K562 (cell line): ENCODE measurements at regions not wholly inside any gene's neighbourhood (a gene's known extent, or its start where the extent isn't known, plus 50 kb on each side); places are given as distances from the start of the nearest gene placed in this dataset.
A peak's percentile ranks its signal among the peaks of the same experiment; 100 is the strongest.

ENCODE experiments used
- ARID1B ChIP-seq: fragments of 450-650 bp; IDR thresholded peaks from 2 replicates; pipeline ENCODE4 v1.6.1; 2016; ENCODE audit warnings: antibody characterized with exemption, mild to moderate bottlenecking, inconsistent platforms
- ARNT ChIP-seq, 2 experiments: fragments of 450-650 bp; IDR thresholded peaks; 2 replicates each; pipeline ENCODE4 v1.6.1; 2016; ENCODE audit warnings: mild to moderate bottlenecking in 1 of 2
- ATF4 ChIP-seq: fragments of 450-650 bp; formaldehyde crosslinking; IDR thresholded peaks from 2 replicates; pipeline ENCODE4 v1.4.0; 2022; ENCODE audit warnings: mild to moderate bottlenecking, moderate library complexity
- BACH1 ChIP-seq: fragments of 200-800 bp; sonication (Bioruptor generic); IDR thresholded peaks from 2 replicates; pipeline ENCODE4 v1.6.1; 2016; ENCODE audit warnings: missing genetic modification characterization, missing compliant biosample characterization
- BRD4 ChIP-seq: fragments of 200-600 bp; sonication (generic); IDR thresholded peaks from 2 replicates; pipeline ENCODE4 v1.6.1; 2017; ENCODE audit warnings: inconsistent platforms
- CBFA2T2 ChIP-seq: fragments of 450-650 bp; conservative IDR thresholded peaks from 2 replicates; pipeline ENCODE4 v1.6.1; 2017; ENCODE audit warnings: mild to moderate bottlenecking
- DMBX1 ChIP-seq: fragments of 250-450 bp; sonication (Bioruptor Pico); IDR thresholded peaks from 2 replicates; pipeline ENCODE4 v1.8.0; 2022; ENCODE audit warnings: inconsistent platforms, mild to moderate bottlenecking, moderate library complexity, borderline replicate concordance
- DPF2 ChIP-seq: fragments of 450-650 bp; IDR thresholded peaks from 2 replicates; pipeline ENCODE4 v1.6.1; 2016
- ESRRA ChIP-seq: fragments of 450-650 bp; IDR thresholded peaks from 2 replicates; pipeline ENCODE4 v1.6.1; 2014; ENCODE audit warnings: low read depth, mild to moderate bottlenecking, moderate library complexity, borderline replicate concordance
- ETV1 ChIP-seq: fragments of 450-650 bp; conservative IDR thresholded peaks from 2 replicates; pipeline ENCODE4 v1.6.1; 2016; ENCODE audit warnings: missing genetic modification characterization, control low read depth, low read depth, missing compliant biosample characterization
- EZH2 ChIP-seq: IDR thresholded peaks from 2 replicates; pipeline ENCODE4 v1.6.1; 2012; ENCODE audit warnings: low read depth, mild to moderate bottlenecking, inconsistent platforms, low read length, borderline replicate concordance
- FOXA3 ChIP-seq, 2 experiments: fragments of 450-650 bp in 1 of 2; sonication (generic) in 1 of 2; formaldehyde crosslinking; IDR thresholded peaks in 1 of 2; conservative IDR thresholded peaks in 1 of 2; 2 replicates each; pipeline versions ENCODE4 v1.4.0 to v1.8.0; 2020 to 2022; ENCODE audit warnings: mild to moderate bottlenecking in 2 of 2, missing genetic modification reagents in 1 of 2
- MCM5 ChIP-seq: fragments of 450-650 bp; IDR thresholded peaks from 2 replicates; pipeline ENCODE4 v1.6.1; 2016; ENCODE audit warnings: low read depth
- MTA2 ChIP-seq: fragments of 450-650 bp; IDR thresholded peaks from 2 replicates; pipeline ENCODE4 v1.6.1; 2016; ENCODE audit warnings: low read depth
- NFE2 ChIP-seq: IDR thresholded peaks from 2 replicates; pipeline ENCODE4 v1.6.1; 2014; ENCODE audit warnings: antibody characterized with exemption, low read depth
- POLR2H ChIP-seq: IDR thresholded peaks from 2 replicates; pipeline ENCODE4 v1.6.1; 2016; ENCODE audit warnings: missing genetic modification characterization, low read depth, mild to moderate bottlenecking, control low read depth, missing compliant biosample characterization, moderate library complexity
- SAP30 ChIP-seq: fragments of 200-600 bp; sonication (generic); IDR thresholded peaks from 2 replicates; pipeline ENCODE4 v1.6.1; 2012; ENCODE audit warnings: borderline replicate concordance, low read depth, mild to moderate bottlenecking, moderate library complexity, low read length, control low read depth, inconsistent platforms; ENCODE audit not compliant: insufficient read depth, poor library complexity, severe bottlenecking
- SMAD3 ChIP-seq: fragments of 450-650 bp; formaldehyde crosslinking; conservative IDR thresholded peaks from 2 replicates; pipeline ENCODE4 v1.4.0; 2020; ENCODE audit warnings: mild to moderate bottlenecking
- SMARCB1 ChIP-seq: IDR thresholded peaks from 2 replicates; pipeline ENCODE4 v1.6.1; 2011; ENCODE audit warnings: improper control_type of control experiment, low read depth; ENCODE audit not compliant: insufficient read length
- TBL1XR1 ChIP-seq, 2 experiments: IDR thresholded peaks; 2 replicates each; pipeline ENCODE4 v1.6.1; 2012; ENCODE audit warnings: improper control_type of control experiment in 2 of 2, low read length in 2 of 2, mild to moderate bottlenecking in 1 of 2
- VEZF1 ChIP-seq: fragments of 200-800 bp; sonication (Bioruptor generic); IDR thresholded peaks from 2 replicates; pipeline ENCODE4 v1.6.1; 2017; ENCODE audit warnings: missing genetic modification characterization, missing compliant biosample characterization
- ZBTB7A ChIP-seq: IDR thresholded peaks from 2 replicates; pipeline ENCODE4 v1.6.1; 2011; ENCODE audit warnings: low read depth, mild to moderate bottlenecking, low read length, moderate library complexity, borderline replicate concordance; ENCODE audit not compliant: control insufficient read depth
- ZKSCAN1 ChIP-seq: fragments of 150-350 bp; IDR thresholded peaks from 2 replicates; pipeline ENCODE4 v1.6.1; 2016; ENCODE audit warnings: low read depth, low read length
- ZNF24 ChIP-seq: fragments of 450-650 bp; IDR thresholded peaks from 2 replicates; pipeline ENCODE4 v1.6.1; 2016
- ZNF766 ChIP-seq: fragments of 200-800 bp; sonication (Bioruptor generic); conservative IDR thresholded peaks from 2 replicates; pipeline ENCODE4 v1.6.1; 2016; ENCODE audit warnings: missing genetic modification characterization, missing compliant biosample characterization
- TF ChIP-seq, protein P1 (sequence below), 2 experiments: fragments of 450-650 bp; IDR thresholded peaks; 2 replicates each; pipeline ENCODE4 v1.6.1; 2016

GRCh38 chr2:145692971-145693478, 1173.1 kb upstream of the ZEB2 start (continued):
- TF ChIP-seq ZBTB7A (peak; percentile 73), ESRRA (peak; percentile 75; the same call in 1 of the 2 replicates), BACH1 (tag) (peak; percentile 35; the same call in 1 of the 2 replicates), VEZF1 (CRISPR knock-in tag) (peak; percentile 71), SMARCB1 (no peak), ZNF766 (CRISPR knock-in tag) (peak; percentile 88), CBFA2T2 (peak; percentile 98), ZKSCAN1 (peak; percentile 75; the same call in 1 of the 2 replicates), ARID1B (peak; percentile 99), POLR2H (tag) (0 out of 2 replicates have a peak, but pooled peaks have one; percentile 35), TBL1XR1 (IDR thresholded peaks at IDR 0.05; ENCODE audit: low read length in 2 of 2) (peak; percentile 32 to 91; a peak in 2 of 4 replicates), EZH2 (no peak), ZNF24 (peak; percentile 69), SMAD3 (CRISPR knock-in tag) (peak; percentile 74; the same call in 1 of the 2 replicates), MTA2 (peak; percentile 94), ARNT (IDR thresholded peaks at IDR 0.05) (peak; percentile 90 to 93), DPF2 (peak; percentile 99), FOXA3 (CRISPR knock-in tag; conservative IDR thresholded peaks at IDR 0.05 in 1 of 2, IDR thresholded peaks at IDR 0.05 in 1 of 2) (peak; percentile 70 to 71; a peak in 3 of 4 replicates), ETV1 (tag) (no peak), ATF4 (peak; percentile 64; the same call in 1 of the 2 replicates), NFE2 (peak; percentile 97), DMBX1 (CRISPR knock-in tag) (peak; percentile 88; the same call in 1 of the 2 replicates), SAP30 (no peak), BRD4 (no peak), MCM5 (no peak)
- TF ChIP-seq, protein P1, sequence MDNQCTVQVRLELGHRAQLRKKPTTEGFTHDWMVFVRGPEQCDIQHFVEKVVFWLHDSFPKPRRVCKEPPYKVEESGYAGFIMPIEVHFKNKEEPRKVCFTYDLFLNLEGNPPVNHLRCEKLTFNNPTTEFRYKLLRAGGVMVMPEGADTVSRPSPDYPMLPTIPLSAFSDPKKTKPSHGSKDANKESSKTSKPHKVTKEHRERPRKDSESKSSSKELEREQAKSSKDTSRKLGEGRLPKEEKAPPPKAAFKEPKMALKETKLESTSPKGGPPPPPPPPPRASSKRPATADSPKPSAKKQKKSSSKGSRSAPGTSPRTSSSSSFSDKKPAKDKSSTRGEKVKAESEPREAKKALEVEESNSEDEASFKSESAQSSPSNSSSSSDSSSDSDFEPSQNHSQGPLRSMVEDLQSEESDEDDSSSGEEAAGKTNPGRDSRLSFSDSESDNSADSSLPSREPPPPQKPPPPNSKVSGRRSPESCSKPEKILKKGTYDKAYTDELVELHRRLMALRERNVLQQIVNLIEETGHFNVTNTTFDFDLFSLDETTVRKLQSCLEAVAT (IDR thresholded peaks at IDR 0.05): peak in 1 of 2 experiments; percentile 93; a peak in 2 of 4 replicates
